HEK293 (cell line): ENCODE measurements at regions not wholly inside any gene's neighbourhood (a gene's known extent, or its start where the extent isn't known, plus 50 kb on each side); places are given as distances from the start of the nearest gene placed in this dataset.

ENCODE experiments used
- CTCF ChIP-seq: fragments of 450-650 bp; formaldehyde crosslinking; IDR thresholded peaks from 2 replicates; pipeline ENCODE4 v1.5.1; 2016; ENCODE audit warnings: missing biosample characterization, missing genetic modification characterization
- GLI4 ChIP-seq: fragments of 450-650 bp; formaldehyde crosslinking; IDR thresholded peaks from 2 replicates; pipeline ENCODE4 v1.5.1; 2016; ENCODE audit warnings: missing biosample characterization, missing genetic modification characterization
- ZBTB1 ChIP-seq: fragments of 450-650 bp; formaldehyde crosslinking; IDR thresholded peaks from 2 replicates; pipeline ENCODE4 v1.5.1; 2016; ENCODE audit warnings: missing biosample characterization, missing genetic modification characterization
- ZBTB7A ChIP-seq: fragments of 450-650 bp; formaldehyde crosslinking; IDR thresholded peaks from 2 replicates; pipeline ENCODE4 v1.5.1; 2016; ENCODE audit warnings: low read depth, missing biosample characterization, missing genetic modification characterization
- ZNF140 ChIP-seq: fragments of 450-650 bp; formaldehyde crosslinking; IDR thresholded peaks from 2 replicates; pipeline ENCODE4 v1.5.1; 2016; ENCODE audit warnings: missing biosample characterization, missing genetic modification characterization
- ZNF292 ChIP-seq: fragments of 450-650 bp; formaldehyde crosslinking; IDR thresholded peaks from 2 replicates; pipeline ENCODE4 v1.5.1; 2016; ENCODE audit warnings: low read depth, missing biosample characterization, missing genetic modification characterization, borderline replicate concordance
- ZNF571 ChIP-seq: fragments of 450-650 bp; formaldehyde crosslinking; IDR thresholded peaks from 2 replicates; pipeline ENCODE4 v1.5.0; 2017; ENCODE audit warnings: missing biosample characterization, missing genetic modification characterization
- ZNF658 ChIP-seq: fragments of 450-650 bp; formaldehyde crosslinking; IDR thresholded peaks from 2 replicates; pipeline ENCODE4; 2016; ENCODE audit warnings: missing biosample characterization, missing genetic modification characterization

GRCh38 chr17:14471052-14471451 is 170.2 kb downstream of the HS3ST3B1 start:
- TF ChIP-seq ZBTB7A (tag by site-specific recombination) (no peak), ZNF140 (tag by site-specific recombination) (no peak), CTCF (tag by site-specific recombination) (no peak), ZNF571 (no peak), GLI4 (tag by site-specific recombination) (no peak), ZNF292 (tag by site-specific recombination) (no peak), ZBTB1 (no peak), ZNF658 (tag by site-specific recombination) (no peak)
